HCEC 1CT (cell line): ENCODE measurements at regions not wholly inside any gene's neighbourhood (a gene's known extent, or its start where the extent isn't known, plus 50 kb on each side); places are given as distances from the start of the nearest gene placed in this dataset.
"Not testable (repeated sequence)": the region's sequence is repeated elsewhere in the genome, so short reads cannot be mapped to it uniquely, and the experiment has no call there.

ENCODE experiments used
- DNase-seq: peaks from one replicate; pipeline ENCODE4 v3.0.0-alpha.2; 2017

DNA sequence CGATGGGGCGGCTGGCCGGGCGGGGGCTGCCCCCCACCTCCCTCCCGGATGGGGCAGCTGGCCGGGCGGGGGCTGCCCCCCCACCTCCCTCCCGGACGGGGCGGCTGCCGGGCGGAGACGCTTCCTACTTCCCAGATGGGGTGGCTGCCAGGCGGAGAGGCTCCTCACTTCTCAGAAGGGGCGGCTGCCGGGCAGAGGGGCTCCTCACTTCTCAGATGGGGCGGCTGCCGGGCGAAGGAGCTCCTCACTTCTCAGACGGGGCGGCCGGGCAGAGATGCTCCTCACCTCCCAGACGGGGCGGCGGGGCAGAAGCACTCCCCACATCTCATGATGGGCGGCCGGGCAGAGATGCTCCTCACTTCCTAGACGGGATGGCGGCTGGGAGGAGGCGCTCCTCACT lies 138.2 kb upstream of the ZNF91 start:
- DNase-seq = not testable (repeated sequence)

GRCh38 chr19:23531976-23532375 lies 136.7 kb upstream of the ZNF91 start:
- DNase-seq = no peak

GRCh38 chr19:23531231-23531790 lies 136.0 kb upstream of the ZNF91 start:
- DNase-seq = no peak

GRCh38 chr19:23528376-23528775 lies 133.1 kb upstream of the ZNF91 start:
- no peak for DNase-seq

GRCh38 chr19:23527797-23528196 lies 132.5 kb upstream of the ZNF91 start:
- DNase-seq = no peak

GRCh38 chr19:23526302-23526701 lies 131.0 kb upstream of the ZNF91 start:
- no peak for DNase-seq

DNA sequence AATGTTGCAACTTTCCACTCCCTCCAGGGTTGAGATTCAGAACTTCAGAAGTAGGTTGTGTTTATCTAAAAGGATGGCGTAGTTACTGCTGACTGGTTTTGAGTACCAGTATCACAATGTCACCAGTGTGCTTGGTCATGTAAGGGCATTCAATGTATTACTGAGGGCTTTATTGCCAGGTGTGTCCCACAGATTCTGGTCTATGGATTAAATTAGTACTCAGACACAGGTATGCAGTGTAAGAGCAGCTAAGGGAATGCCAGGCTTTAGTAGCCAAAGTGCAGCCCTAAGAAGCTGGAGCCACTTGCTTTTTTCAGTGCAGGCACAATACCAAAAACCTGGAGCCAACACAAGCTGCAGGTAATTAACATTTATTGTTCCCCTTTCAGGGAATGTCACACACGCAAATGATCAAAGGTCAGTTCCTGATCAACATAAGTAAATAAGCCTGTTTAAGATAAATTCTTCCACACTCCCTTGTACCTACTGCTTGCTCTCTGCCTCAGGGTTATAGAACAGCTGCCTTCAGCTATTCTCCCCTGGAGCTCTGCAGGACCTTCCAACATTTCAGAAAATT lies 130.1 kb upstream of the ZNF91 start:
- no peak for DNase-seq

DNA sequence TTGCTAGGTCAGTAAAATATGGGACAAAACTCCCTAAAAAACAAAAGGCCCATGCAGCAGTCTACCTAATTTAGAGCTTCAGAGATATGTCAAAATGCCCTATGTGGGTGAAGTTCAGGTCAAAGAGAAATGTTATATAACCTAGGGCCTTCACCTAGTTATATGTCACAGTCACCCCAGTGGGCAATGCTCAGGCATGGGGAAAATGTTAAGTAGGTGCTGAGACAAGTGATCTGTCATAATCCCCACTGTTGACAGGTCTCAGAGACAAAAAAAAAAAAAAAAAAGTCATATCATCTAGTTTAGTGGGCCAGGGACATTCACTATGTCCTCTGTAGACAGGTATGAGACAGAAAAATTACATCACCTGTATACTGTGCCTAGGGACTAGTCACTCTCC lies 128.6 kb upstream of the ZNF91 start:
- no peak for DNase-seq

GRCh38 chr19:23522431-23522830 lies 127.2 kb upstream of the ZNF91 start:
- DNase-seq = no peak

- no peak for DNase-seq
Observed at GRCh38 chr19:23521471-23521870, 126.2 kb upstream of the ZNF91 start.

GRCh38 chr19:23520441-23520840 lies 125.2 kb upstream of the ZNF91 start:
- no peak for DNase-seq

- DNase-seq = no peak
Observed at GRCh38 chr19:23519031-23519430, 123.8 kb upstream of the ZNF91 start.

DNA sequence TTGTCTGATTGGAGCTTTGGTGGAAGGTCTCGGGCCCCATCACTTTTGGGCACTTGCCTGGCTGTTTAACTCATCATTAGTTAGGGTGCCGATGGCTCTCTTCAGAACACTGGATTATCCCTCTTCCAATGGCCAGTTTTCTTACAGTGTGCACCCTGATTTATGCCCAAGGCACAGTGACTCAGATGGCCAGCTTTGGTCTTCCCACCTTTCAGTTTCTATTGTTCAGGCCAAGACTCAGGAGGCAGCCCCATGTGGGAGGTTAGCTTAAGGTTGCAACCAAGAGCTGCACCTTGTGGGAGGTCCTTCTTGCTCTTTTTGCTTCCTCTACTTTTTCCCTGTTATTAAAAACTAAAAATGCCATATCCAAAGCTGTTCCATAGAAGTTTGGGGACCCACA lies 121.0 kb upstream of the ZNF91 start:
- DNase-seq = no peak

- no peak for DNase-seq
Observed at GRCh38 chr19:23515551-23515950, 120.3 kb upstream of the ZNF91 start.

- no peak for DNase-seq
Observed at GRCh38 chr19:23512151-23512925, 117.1 kb upstream of the ZNF91 start.

GRCh38 chr19:23509686-23510450 lies 114.6 kb upstream of the ZNF91 start:
- no peak for DNase-seq

DNA sequence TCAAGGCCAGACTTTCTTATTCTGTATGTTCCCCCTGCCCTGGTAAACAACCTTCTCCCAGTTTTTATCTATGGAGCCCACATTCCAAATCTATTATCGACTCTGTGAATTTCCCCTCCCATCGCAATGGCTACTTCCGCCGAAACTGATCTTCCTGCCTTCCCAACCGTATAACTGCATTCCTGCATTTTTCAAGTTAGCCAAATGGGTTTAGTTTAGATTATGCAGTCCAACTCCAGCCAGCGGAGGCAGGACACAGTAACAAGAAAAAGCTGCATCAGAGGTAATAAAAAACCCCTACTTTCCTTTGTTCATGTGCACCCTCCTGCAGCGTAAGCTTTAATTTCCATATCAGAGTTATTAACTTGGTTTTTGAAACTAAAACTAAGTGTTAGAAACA lies 112.2 kb upstream of the ZNF91 start:
- DNase-seq = no peak

DNA sequence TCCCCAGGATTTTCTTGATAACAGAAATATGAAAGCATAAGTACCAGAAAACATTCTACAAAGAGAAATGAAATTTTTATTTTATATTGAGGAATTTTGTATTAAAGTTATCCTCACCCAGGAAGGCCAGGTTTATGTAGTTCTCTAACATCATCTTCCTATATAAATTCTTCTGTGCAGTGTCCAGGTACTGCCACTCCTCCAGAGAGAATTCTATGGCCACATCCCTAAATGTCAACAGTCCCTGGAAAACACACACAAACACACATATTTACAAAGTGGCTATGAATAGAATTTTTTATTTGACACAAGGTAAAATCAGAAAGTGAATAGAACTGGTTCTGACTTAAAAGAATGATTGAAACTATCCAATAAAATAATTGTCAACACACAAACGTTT lies 110.5 kb upstream of the ZNF91 start:
- no peak for DNase-seq

GRCh38 chr19:23482829-23483228 lies 87.6 kb upstream of the ZNF91 start:
- no peak for DNase-seq

- no peak for DNase-seq
Observed at GRCh38 chr19:23481043-23481442, 85.8 kb upstream of the ZNF91 start.

DNA sequence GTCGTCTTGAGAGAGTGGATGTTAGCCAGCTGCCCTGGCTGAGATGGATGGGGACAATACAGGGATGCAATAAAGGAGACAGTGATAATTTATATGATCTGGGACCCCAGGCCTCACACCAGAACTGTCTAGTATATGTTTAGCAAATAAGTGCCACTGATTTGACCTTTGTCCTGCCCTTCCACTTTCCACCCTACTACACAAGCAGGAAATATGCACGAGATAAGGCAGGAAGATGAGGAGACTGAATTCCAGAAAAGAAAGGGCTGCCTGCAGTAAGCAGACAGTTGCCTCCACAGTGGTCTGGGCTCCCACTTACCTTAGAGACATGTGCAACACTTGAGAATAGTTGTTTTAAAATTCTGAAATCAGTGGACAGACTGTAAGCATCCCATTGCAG lies 80.2 kb upstream of the ZNF91 start:
- no peak for DNase-seq

- DNase-seq = no peak
Observed at GRCh38 chr19:23474761-23475160, 79.5 kb upstream of the ZNF91 start.

GRCh38 chr19:23474172-23474571 lies 78.9 kb upstream of the ZNF91 start:
- no peak for DNase-seq
